HepG2 (cell line): ENCODE measurements at regions not wholly inside any gene's neighbourhood (a gene's known extent, or its start where the extent isn't known, plus 50 kb on each side); places are given as distances from the start of the nearest gene placed in this dataset.

Experiments used
- ATAC-seq: fragments of 200-7000 bp; cut with Tn5 transposase; 3 replicates; pipeline ENCODE4 v1.9.1; 2020; ENCODE audit warnings: mild to moderate bottlenecking, moderate library complexity
- BruUV-seq: library from RNA; stranded (reverse); fragments of 400-500 nt; replicated peaks from 2 replicates; lab custom pipeline; 2021; lab: Mats Ljungman, UMichigan
- CTCF ChIA-PET: fragments of 300-600 bp; formaldehyde crosslinking; extraction: SDS; loops from one replicate; lab custom pipeline; 2021; ENCODE audit warnings: low total read pairs, inconsistent platforms, low intra/inter-chr PET ratio; lab: Yijun Ruan, JAX
- POLR2A ChIA-PET: fragments of 350-600 bp; sonication (Branson Sonifier 250); formaldehyde crosslinking; loops from one replicate; lab custom pipeline; 2020; ENCODE audit warnings: antibody characterized with exemption, inconsistent platforms; lab: Yijun Ruan, JAX
- DNase-seq: peaks from one replicate; pipeline ENCODE4 v3.0.0-alpha.2; 2015; ENCODE audit warnings: low spot score
- FAIRE-seq: peaks from 3 replicates; lab custom pipeline; 2011; peaks lifted over from hg19 to GRCh38; lab: Jason Lieb, UNC
- H2AFZ ChIP-seq: one replicate; pipeline ENCODE4 v1.6.1; 2011; ENCODE audit warnings: low read length, inconsistent platforms
- H3K27ac ChIP-seq: fragments of 300-600 bp; 3 replicates; pipeline ENCODE4 v1.8.0; 2011; ENCODE audit warnings: mixed run types, mild to moderate bottlenecking, mixed read lengths, low read length, inconsistent platforms; ENCODE audit not compliant: insufficient read depth; ENCODE audit errors: extremely low read length
- H3K27me3 ChIP-seq, 2 experiments: fragments of 200-600 bp in 1 of 2; 2 replicates in 1 of 2; 3 replicates in 1 of 2; pipeline versions ENCODE4 v1.6.0 to v1.8.0; 2011; ENCODE audit warnings: low read length in 2 of 2, mild to moderate bottlenecking in 2 of 2, moderate library complexity in 2 of 2, inconsistent platforms in 1 of 2; ENCODE audit not compliant: insufficient read depth in 2 of 2, control insufficient read depth in 1 of 2
- H3K36me3 ChIP-seq, 2 experiments: fragments of 200-600 bp in 1 of 2; replicated peaks in 1 of 2; 2 replicates in 1 of 2; 3 replicates in 1 of 2; pipeline versions ENCODE4 v1.5.1 to v1.8.0; 2011; ENCODE audit warnings: low read length in 2 of 2, inconsistent platforms in 1 of 2; ENCODE audit not compliant: insufficient read depth in 2 of 2, control insufficient read depth in 1 of 2
- H3K4me1 ChIP-seq: 2 replicates; pipeline ENCODE4 v1.5.1; 2012; ENCODE audit warnings: low read length, inconsistent platforms; ENCODE audit not compliant: insufficient read depth
- H3K4me2 ChIP-seq: 2 replicates; pipeline ENCODE4 v1.6.0; 2011; ENCODE audit warnings: low read depth, low read length, inconsistent platforms
- H3K4me3 ChIP-seq, 3 experiments: fragments of 200-600 bp in 1 of 3; sonication (generic), shearing (Covaris generic) in 1 of 3; replicated peaks in 1 of 3; 2 replicates each; pipeline ENCODE4 v1.5.1; 2011 to 2016; ENCODE audit warnings: low read length in 3 of 3, inconsistent platforms in 2 of 3, low read depth in 2 of 3, mild to moderate bottlenecking in 2 of 3, control low read depth in 1 of 3, mixed read lengths in 1 of 3; ENCODE audit not compliant: insufficient read depth in 1 of 3
- H3K79me2 ChIP-seq: one replicate; pipeline ENCODE4 v1.6.1; 2011; ENCODE audit warnings: low read length, inconsistent platforms; ENCODE audit not compliant: insufficient read depth
- H3K9ac ChIP-seq: 2 replicates; pipeline ENCODE4 v1.6.0; 2011; ENCODE audit warnings: mild to moderate bottlenecking, low read depth, low read length, inconsistent platforms; ENCODE audit not compliant: insufficient read depth
- H3K9me3 ChIP-seq: 2 replicates; pipeline ENCODE4 v1.5.1; 2012; ENCODE audit warnings: mild to moderate bottlenecking, low read length
- H4K20me1 ChIP-seq: 2 replicates; pipeline ENCODE4 v1.6.0; 2011; ENCODE audit warnings: inconsistent platforms, mild to moderate bottlenecking, low read length, moderate library complexity; ENCODE audit not compliant: insufficient read depth
- GMEB1 ChIP-seq: sonication (generic); formaldehyde crosslinking; IDR thresholded peaks from 2 replicates; pipeline ENCODE4 v1.5.1; 2020; ENCODE audit warnings: missing genetic modification reagents, mild to moderate bottlenecking, borderline replicate concordance
- HDAC2 ChIP-seq: sonication (generic); formaldehyde crosslinking; IDR thresholded peaks from 2 replicates; pipeline ENCODE4 v1.4.0; 2020; ENCODE audit warnings: missing genetic modification reagents
- HNRNPLL ChIP-seq: fragments of 200-400 bp; formaldehyde crosslinking; IDR thresholded peaks from 2 replicates; pipeline ENCODE4 v1.6.1; 2017; ENCODE audit warnings: mild to moderate bottlenecking, low read depth, low read length; ENCODE audit not compliant: poor library complexity, severe bottlenecking
- HOXA9 ChIP-seq: sonication (generic); formaldehyde crosslinking; IDR thresholded peaks from 2 replicates; pipeline ENCODE4 v1.8.1; 2022; ENCODE audit warnings: missing genetic modification reagents, mild to moderate bottlenecking, moderate library complexity, borderline replicate concordance
- MXD1 ChIP-seq: sonication (generic); formaldehyde crosslinking; IDR thresholded peaks from 2 replicates; pipeline ENCODE4 v1.4.0; 2020; ENCODE audit warnings: mild to moderate bottlenecking, missing genetic modification reagents
- RBM22 ChIP-seq: fragments of 200-400 bp; formaldehyde crosslinking; optimal IDR thresholded peaks from 2 replicates; pipeline ENCODE3; 2017; ENCODE audit warnings: mild to moderate bottlenecking, low read length, moderate library complexity
- TBX2 ChIP-seq: sonication (generic); formaldehyde crosslinking; IDR thresholded peaks from 2 replicates; pipeline ENCODE4 v1.5.0; 2020; ENCODE audit warnings: missing genetic modification reagents, mild to moderate bottlenecking, borderline replicate concordance
- YEATS4 ChIP-seq: sonication (generic); formaldehyde crosslinking; IDR thresholded peaks from 2 replicates; pipeline ENCODE4 v1.4.0; 2020; ENCODE audit warnings: missing genetic modification reagents, borderline replicate concordance
- ZBTB25 ChIP-seq: IDR thresholded peaks from 2 replicates; pipeline ENCODE4 v1.6.1; 2018; ENCODE audit warnings: missing genetic modification reagents
- ZFX ChIP-seq: sonication (generic); formaldehyde crosslinking; IDR thresholded peaks from 2 replicates; pipeline ENCODE4 v1.4.0; 2020; ENCODE audit warnings: mild to moderate bottlenecking, low read depth, missing genetic modification reagents, moderate library complexity
- ZMAT3 ChIP-seq: sonication (generic); formaldehyde crosslinking; conservative IDR thresholded peaks from 2 replicates; pipeline ENCODE4 v1.7.0; 2021; ENCODE audit warnings: missing genetic modification reagents
- ZNF205 ChIP-seq: IDR thresholded peaks from 2 replicates; pipeline ENCODE4 v1.6.1; 2018; ENCODE audit warnings: missing biosample characterization, missing genetic modification reagents
- ZNF75D ChIP-seq: sonication (generic); formaldehyde crosslinking; IDR thresholded peaks from 2 replicates; pipeline ENCODE4 v1.8.1; 2023; ENCODE audit warnings: missing genetic modification reagents, mild to moderate bottlenecking, borderline replicate concordance
- ZNF773 ChIP-seq: sonication (generic); formaldehyde crosslinking; IDR thresholded peaks from 2 replicates; pipeline ENCODE4 v1.4.0; 2020; ENCODE audit warnings: missing genetic modification reagents, borderline replicate concordance
- whole genome bisulfite sequencing: methylation state at CpG from one replicate; pipeline ENCODE4 v1.1.6; 2017; ENCODE audit warnings: low lambda C conversion rate; 5-methylcytosine and 5-hydroxymethylcytosine counted together
- in situ Hi-C: cut with HindIII; loops from 2 replicates; pipeline ENCODE4 v1.10.0; 2017; ENCODE audit warnings: low pct_unique_long_range_greater_than_20kb; ENCODE audit not compliant: extremely low pct_ligation_motif_present
- intact Hi-C: fragments of 100-400 bp; cut with micrococcal nuclease; formaldehyde crosslinking; loops from one replicate; pipeline ENCODE4 v1.10.0; 2022; ENCODE audit not compliant: unreplicated experiment

GRCh38 chr7:130880668-130881067 is 146.7 kb upstream of the KLF14 start (continued):
- peak; percentile 50 for TF ChIP-seq RBM22
- no peak for TF ChIP-seq ZNF773 (CRISPR knock-in tag)

- no peaks in the 10 kb centered on the region for H3K9me3 ChIP-seq
- H3K27me3 ChIP-seq: no peaks in the 10 kb centered on the region
- no TSS peak for BruUV-seq
- CTCF ChIA-PET: no interaction called here
- no peak overlapping the region for H3K4me3 ChIP-seq
- no peak overlapping the region for H2AFZ ChIP-seq
- H3K36me3 ChIP-seq: peaks cover 20 to 71% of the 10 kb centered on the region in 2 experiments
- H3K27ac ChIP-seq: no peak overlapping the region
- WGBS: 93% methylated on average over 3 of the region's 3 CpGs
- POLR2A ChIA-PET: interaction anchor here (0.8 to 1.0 kb wide), 2 partner anchors 18 to 23 kb away, joined by 3 read pairs; no protein-coding TSS in a partner anchor
- peaks cover 21% of the 10 kb centered on the region for H3K79me2 ChIP-seq
- in situ Hi-C loops: no loop called here
- no peak overlapping the region for H3K9ac ChIP-seq
- no peak for FAIRE-seq
- no peaks in the 10 kb centered on the region; the same call in 1 of the 2 replicates for H4K20me1 ChIP-seq
- H3K4me2 ChIP-seq: no peak overlapping the region
- intact Hi-C loops: no loop called here
- ATAC-seq: no peak
- no peak for DNase-seq
- H3K4me1 ChIP-seq: peaks cover 47% of the 10 kb centered on the region
- TF ChIP-seq ZNF205 (CRISPR knock-in tag): no peak
- no peak for TF ChIP-seq MXD1 (CRISPR knock-in tag)
- TF ChIP-seq ZMAT3 (CRISPR knock-in tag): no peak
- no peak for TF ChIP-seq HNRNPLL
- no peak for TF ChIP-seq HOXA9 (CRISPR knock-in tag)
- TF ChIP-seq TBX2 (CRISPR knock-in tag): no peak
- TF ChIP-seq HDAC2 (CRISPR knock-in tag): no peak
- TF ChIP-seq ZNF75D (CRISPR knock-in tag): no peak
- TF ChIP-seq YEATS4 (CRISPR knock-in tag): no peak
- TF ChIP-seq ZFX: no peak
- TF ChIP-seq GMEB1 (CRISPR knock-in tag): no peak
- TF ChIP-seq ZBTB25: no peak
Measured at GRCh38 chr7:130881091-130881798, 147.2 kb upstream of the KLF14 start.
